H1 (cell line): ENCODE measurements at regions not wholly inside any gene's neighbourhood (a gene's known extent, or its start where the extent isn't known, plus 50 kb on each side); places are given as distances from the start of the nearest gene placed in this dataset.

ENCODE experiments used
- ATF2 ChIP-seq: IDR thresholded peaks from 2 replicates; pipeline ENCODE4 v1.6.1; 2012; ENCODE audit warnings: low read length, inconsistent platforms
- CHD1 ChIP-seq: IDR thresholded peaks from 2 replicates; pipeline ENCODE4 v1.6.1; 2012; ENCODE audit warnings: low read depth, low read length, improper control_type of control experiment
- EP300 ChIP-seq, 2 experiments: IDR thresholded peaks; 1 replicate in 1 of 2; 2 replicates in 1 of 2; pipeline ENCODE4 v1.6.1; 2011 to 2012; ENCODE audit warnings: low read depth in 2 of 2, low read length in 2 of 2, mild to moderate bottlenecking in 2 of 2, borderline replicate concordance in 1 of 2, inconsistent platforms in 1 of 2, moderate library complexity in 1 of 2
- EZH2 ChIP-seq: fragments of 200-600 bp; sonication (generic); IDR thresholded peaks from 2 replicates; pipeline ENCODE4 v1.7.1; 2012; ENCODE audit warnings: low read depth, mild to moderate bottlenecking, moderate library complexity, low read length, inconsistent platforms; ENCODE audit not compliant: severe bottlenecking
- FOSL1 ChIP-seq: IDR thresholded peaks from 2 replicates; pipeline ENCODE4 v1.6.1; 2011; ENCODE audit warnings: mild to moderate bottlenecking, low read depth, low read length, moderate library complexity; ENCODE audit not compliant: insufficient read depth
- SIN3A ChIP-seq, 2 experiments: IDR thresholded peaks in 1 of 2; conservative IDR thresholded peaks in 1 of 2; 2 replicates each; pipeline ENCODE4 v1.6.1; 2011 to 2012; ENCODE audit warnings: low read length in 2 of 2, improper control_type of control experiment in 1 of 2, low read depth in 1 of 2, mild to moderate bottlenecking in 1 of 2
- SRF ChIP-seq: IDR thresholded peaks from 2 replicates; pipeline ENCODE4 v1.6.1; 2011; ENCODE audit warnings: mild to moderate bottlenecking, low read depth, low read length, moderate library complexity
- TAF1 ChIP-seq: IDR thresholded peaks from 2 replicates; pipeline ENCODE4 v1.6.1; 2011; ENCODE audit warnings: mild to moderate bottlenecking, low read depth, low read length
- TBP ChIP-seq: IDR thresholded peaks from 2 replicates; pipeline ENCODE4 v1.6.1; 2011; ENCODE audit warnings: low read depth, low read length, improper control_type of control experiment
- TF ChIP-seq, protein P1 (sequence below), 3 experiments: IDR thresholded peaks; 1 replicate in 2 of 3; 2 replicates in 1 of 3; pipeline versions ENCODE4 v1.5.1 to v1.6.1; 2011; ENCODE audit warnings: low read length in 3 of 3, mild to moderate bottlenecking in 3 of 3, inconsistent platforms in 2 of 3, low read depth in 1 of 3, moderate library complexity in 1 of 3; ENCODE audit not compliant: insufficient read depth in 1 of 3; ENCODE audit errors: control extremely low read depth in 1 of 3
- TF ChIP-seq, protein P2 (sequence below): fragments of 300-600 bp; sonication (generic); IDR thresholded peaks from 2 replicates; pipeline ENCODE4 v1.7.1; 2012; ENCODE audit warnings: low read length, moderate library complexity, mild to moderate bottlenecking, inconsistent platforms; ENCODE audit not compliant: insufficient replicate concordance

GRCh38 chr6:138025528-138025978 lies 81.7 kb downstream of the PERP start:
- TF ChIP-seq, protein P1, sequence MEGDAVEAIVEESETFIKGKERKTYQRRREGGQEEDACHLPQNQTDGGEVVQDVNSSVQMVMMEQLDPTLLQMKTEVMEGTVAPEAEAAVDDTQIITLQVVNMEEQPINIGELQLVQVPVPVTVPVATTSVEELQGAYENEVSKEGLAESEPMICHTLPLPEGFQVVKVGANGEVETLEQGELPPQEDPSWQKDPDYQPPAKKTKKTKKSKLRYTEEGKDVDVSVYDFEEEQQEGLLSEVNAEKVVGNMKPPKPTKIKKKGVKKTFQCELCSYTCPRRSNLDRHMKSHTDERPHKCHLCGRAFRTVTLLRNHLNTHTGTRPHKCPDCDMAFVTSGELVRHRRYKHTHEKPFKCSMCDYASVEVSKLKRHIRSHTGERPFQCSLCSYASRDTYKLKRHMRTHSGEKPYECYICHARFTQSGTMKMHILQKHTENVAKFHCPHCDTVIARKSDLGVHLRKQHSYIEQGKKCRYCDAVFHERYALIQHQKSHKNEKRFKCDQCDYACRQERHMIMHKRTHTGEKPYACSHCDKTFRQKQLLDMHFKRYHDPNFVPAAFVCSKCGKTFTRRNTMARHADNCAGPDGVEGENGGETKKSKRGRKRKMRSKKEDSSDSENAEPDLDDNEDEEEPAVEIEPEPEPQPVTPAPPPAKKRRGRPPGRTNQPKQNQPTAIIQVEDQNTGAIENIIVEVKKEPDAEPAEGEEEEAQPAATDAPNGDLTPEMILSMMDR (IDR thresholded peaks at IDR 0.05; ENCODE audit: control extremely low read depth in 1 of 3, insufficient read depth in 1 of 3, low read depth in 1 of 3, low read length in 3 of 3): no peak
- TF ChIP-seq EZH2: no peak
- no peak for TF ChIP-seq ATF2
- no peak for TF ChIP-seq TAF1
- TF ChIP-seq CHD1: no peak
- no peak for TF ChIP-seq FOSL1
- TF ChIP-seq SIN3A (conservative IDR thresholded peaks at IDR 0.05 in 1 of 2, IDR thresholded peaks at IDR 0.05 in 1 of 2; ENCODE audit: low read depth in 1 of 2, low read length in 2 of 2): no peak
- no peak for TF ChIP-seq EP300 (IDR thresholded peaks at IDR 0.05; ENCODE audit: borderline replicate concordance in 1 of 2, low read depth in 2 of 2, low read length in 2 of 2)
- TF ChIP-seq, protein P2, sequence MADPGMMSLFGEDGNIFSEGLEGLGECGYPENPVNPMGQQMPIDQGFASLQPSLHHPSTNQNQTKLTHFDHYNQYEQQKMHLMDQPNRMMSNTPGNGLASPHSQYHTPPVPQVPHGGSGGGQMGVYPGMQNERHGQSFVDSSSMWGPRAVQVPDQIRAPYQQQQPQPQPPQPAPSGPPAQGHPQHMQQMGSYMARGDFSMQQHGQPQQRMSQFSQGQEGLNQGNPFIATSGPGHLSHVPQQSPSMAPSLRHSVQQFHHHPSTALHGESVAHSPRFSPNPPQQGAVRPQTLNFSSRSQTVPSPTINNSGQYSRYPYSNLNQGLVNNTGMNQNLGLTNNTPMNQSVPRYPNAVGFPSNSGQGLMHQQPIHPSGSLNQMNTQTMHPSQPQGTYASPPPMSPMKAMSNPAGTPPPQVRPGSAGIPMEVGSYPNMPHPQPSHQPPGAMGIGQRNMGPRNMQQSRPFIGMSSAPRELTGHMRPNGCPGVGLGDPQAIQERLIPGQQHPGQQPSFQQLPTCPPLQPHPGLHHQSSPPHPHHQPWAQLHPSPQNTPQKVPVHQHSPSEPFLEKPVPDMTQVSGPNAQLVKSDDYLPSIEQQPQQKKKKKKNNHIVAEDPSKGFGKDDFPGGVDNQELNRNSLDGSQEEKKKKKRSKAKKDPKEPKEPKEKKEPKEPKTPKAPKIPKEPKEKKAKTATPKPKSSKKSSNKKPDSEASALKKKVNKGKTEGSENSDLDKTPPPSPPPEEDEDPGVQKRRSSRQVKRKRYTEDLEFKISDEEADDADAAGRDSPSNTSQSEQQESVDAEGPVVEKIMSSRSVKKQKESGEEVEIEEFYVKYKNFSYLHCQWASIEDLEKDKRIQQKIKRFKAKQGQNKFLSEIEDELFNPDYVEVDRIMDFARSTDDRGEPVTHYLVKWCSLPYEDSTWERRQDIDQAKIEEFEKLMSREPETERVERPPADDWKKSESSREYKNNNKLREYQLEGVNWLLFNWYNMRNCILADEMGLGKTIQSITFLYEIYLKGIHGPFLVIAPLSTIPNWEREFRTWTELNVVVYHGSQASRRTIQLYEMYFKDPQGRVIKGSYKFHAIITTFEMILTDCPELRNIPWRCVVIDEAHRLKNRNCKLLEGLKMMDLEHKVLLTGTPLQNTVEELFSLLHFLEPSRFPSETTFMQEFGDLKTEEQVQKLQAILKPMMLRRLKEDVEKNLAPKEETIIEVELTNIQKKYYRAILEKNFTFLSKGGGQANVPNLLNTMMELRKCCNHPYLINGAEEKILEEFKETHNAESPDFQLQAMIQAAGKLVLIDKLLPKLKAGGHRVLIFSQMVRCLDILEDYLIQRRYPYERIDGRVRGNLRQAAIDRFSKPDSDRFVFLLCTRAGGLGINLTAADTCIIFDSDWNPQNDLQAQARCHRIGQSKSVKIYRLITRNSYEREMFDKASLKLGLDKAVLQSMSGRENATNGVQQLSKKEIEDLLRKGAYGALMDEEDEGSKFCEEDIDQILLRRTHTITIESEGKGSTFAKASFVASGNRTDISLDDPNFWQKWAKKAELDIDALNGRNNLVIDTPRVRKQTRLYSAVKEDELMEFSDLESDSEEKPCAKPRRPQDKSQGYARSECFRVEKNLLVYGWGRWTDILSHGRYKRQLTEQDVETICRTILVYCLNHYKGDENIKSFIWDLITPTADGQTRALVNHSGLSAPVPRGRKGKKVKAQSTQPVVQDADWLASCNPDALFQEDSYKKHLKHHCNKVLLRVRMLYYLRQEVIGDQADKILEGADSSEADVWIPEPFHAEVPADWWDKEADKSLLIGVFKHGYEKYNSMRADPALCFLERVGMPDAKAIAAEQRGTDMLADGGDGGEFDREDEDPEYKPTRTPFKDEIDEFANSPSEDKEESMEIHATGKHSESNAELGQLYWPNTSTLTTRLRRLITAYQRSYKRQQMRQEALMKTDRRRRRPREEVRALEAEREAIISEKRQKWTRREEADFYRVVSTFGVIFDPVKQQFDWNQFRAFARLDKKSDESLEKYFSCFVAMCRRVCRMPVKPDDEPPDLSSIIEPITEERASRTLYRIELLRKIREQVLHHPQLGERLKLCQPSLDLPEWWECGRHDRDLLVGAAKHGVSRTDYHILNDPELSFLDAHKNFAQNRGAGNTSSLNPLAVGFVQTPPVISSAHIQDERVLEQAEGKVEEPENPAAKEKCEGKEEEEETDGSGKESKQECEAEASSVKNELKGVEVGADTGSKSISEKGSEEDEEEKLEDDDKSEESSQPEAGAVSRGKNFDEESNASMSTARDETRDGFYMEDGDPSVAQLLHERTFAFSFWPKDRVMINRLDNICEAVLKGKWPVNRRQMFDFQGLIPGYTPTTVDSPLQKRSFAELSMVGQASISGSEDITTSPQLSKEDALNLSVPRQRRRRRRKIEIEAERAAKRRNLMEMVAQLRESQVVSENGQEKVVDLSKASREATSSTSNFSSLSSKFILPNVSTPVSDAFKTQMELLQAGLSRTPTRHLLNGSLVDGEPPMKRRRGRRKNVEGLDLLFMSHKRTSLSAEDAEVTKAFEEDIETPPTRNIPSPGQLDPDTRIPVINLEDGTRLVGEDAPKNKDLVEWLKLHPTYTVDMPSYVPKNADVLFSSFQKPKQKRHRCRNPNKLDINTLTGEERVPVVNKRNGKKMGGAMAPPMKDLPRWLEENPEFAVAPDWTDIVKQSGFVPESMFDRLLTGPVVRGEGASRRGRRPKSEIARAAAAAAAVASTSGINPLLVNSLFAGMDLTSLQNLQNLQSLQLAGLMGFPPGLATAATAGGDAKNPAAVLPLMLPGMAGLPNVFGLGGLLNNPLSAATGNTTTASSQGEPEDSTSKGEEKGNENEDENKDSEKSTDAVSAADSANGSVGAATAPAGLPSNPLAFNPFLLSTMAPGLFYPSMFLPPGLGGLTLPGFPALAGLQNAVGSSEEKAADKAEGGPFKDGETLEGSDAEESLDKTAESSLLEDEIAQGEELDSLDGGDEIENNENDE: no peak
- TF ChIP-seq TBP: no peak
- no peak for TF ChIP-seq SRF
